Common myeloid progenitor, CD34-positive (primary cell): ENCODE measurements at regions not wholly inside any gene's neighbourhood (a gene's known extent, or its start where the extent isn't known, plus 50 kb on each side); places are given as distances from the start of the nearest gene placed in this dataset.

Experiments used
- CTCF ChIA-PET: fragments of 350-600 bp; sonication (Branson Sonifier 250); formaldehyde crosslinking; loops from one replicate; lab custom pipeline; 2021; ENCODE audit warnings: antibody characterized with exemption; lab: Charles Lee
- POLR2A ChIA-PET: fragments of 350-600 bp; sonication (Branson Sonifier 250); formaldehyde crosslinking; loops from one replicate; lab custom pipeline; 2021; ENCODE audit warnings: antibody characterized with exemption; lab: Charles Lee
- DNase-seq, 3 donors: peaks; one replicate each; pipeline versions ENCODE4 v3.0.0 to v3.0.0-alpha.2; 2013
- H3K27ac ChIP-seq, 2 experiments: 1 replicate in 1 of 2; 2 replicates in 1 of 2; pipeline ENCODE4 v1.7.0; 2013; ENCODE audit warnings: inconsistent platforms in 2 of 2, low read length in 2 of 2, mild to moderate bottlenecking in 2 of 2, low read depth in 1 of 2, moderate library complexity in 1 of 2; ENCODE audit not compliant: severe bottlenecking in 2 of 2, insufficient read depth in 1 of 2, poor library complexity in 1 of 2
- H3K27me3 ChIP-seq, 5 experiments: replicated peaks in 2 of 5; 1 replicate in 3 of 5; 2 replicates in 2 of 5; pipeline versions ENCODE4 v1.6.1 to v1.7.0; 2013; ENCODE audit warnings: low read length in 4 of 5, mild to moderate bottlenecking in 2 of 5, moderate library complexity in 2 of 5, inconsistent platforms in 1 of 5; ENCODE audit not compliant: insufficient read depth in 5 of 5, control insufficient read depth in 4 of 5
- H3K36me3 ChIP-seq, 4 experiments: 1 replicate in 2 of 4; 2 replicates in 2 of 4; pipeline versions ENCODE4 v1.6.1 to v1.7.0; 2013; ENCODE audit warnings: low read length in 3 of 4, control low read depth in 1 of 4, mild to moderate bottlenecking in 1 of 4; ENCODE audit not compliant: control insufficient read depth in 4 of 4, insufficient read depth in 4 of 4
- H3K4me1 ChIP-seq, 4 experiments: 1 replicate in 3 of 4; 2 replicates in 1 of 4; pipeline versions ENCODE4 v1.6.1 to v1.7.1; 2013; ENCODE audit warnings: low read length in 3 of 4, mild to moderate bottlenecking in 3 of 4, control low read depth in 1 of 4, inconsistent platforms in 1 of 4, moderate library complexity in 1 of 4; ENCODE audit not compliant: control insufficient read depth in 4 of 4, insufficient read depth in 4 of 4; ENCODE audit errors: control extremely low read depth in 1 of 4
- H3K4me3 ChIP-seq, 7 experiments: 1 replicate in 4 of 7; 2 replicates in 3 of 7; pipeline versions ENCODE4 v1.5.1 to v1.7.0; 2013; ENCODE audit warnings: mild to moderate bottlenecking in 7 of 7, low read length in 6 of 7, moderate library complexity in 6 of 7, inconsistent platforms in 2 of 7, low read depth in 2 of 7, control low read depth in 1 of 7; ENCODE audit not compliant: insufficient read depth in 4 of 7, control insufficient read depth in 1 of 7; ENCODE audit errors: extremely low read depth in 1 of 7
- H3K9me3 ChIP-seq, 5 experiments: 1 replicate in 4 of 5; 2 replicates in 1 of 5; pipeline versions ENCODE4 v1.6.1 to v1.7.1; 2013; ENCODE audit warnings: low read length in 4 of 5, mild to moderate bottlenecking in 2 of 5, inconsistent platforms in 1 of 5, low read depth in 1 of 5, moderate library complexity in 1 of 5; ENCODE audit not compliant: control insufficient read depth in 4 of 5, insufficient read depth in 2 of 5; ENCODE audit errors: control extremely low read depth in 1 of 5
- WGBS: methylation state at CpG from one replicate; pipeline ENCODE4 v1.1.5; 2013; ENCODE audit not compliant: insufficient coverage; 5-methylcytosine and 5-hydroxymethylcytosine counted together

GRCh38 chr2:136246086-136246669, 128.2 kb upstream of the CXCR4 start:
- CTCF ChIA-PET, result no interaction called here
- peaks cover 3 to 36% (median 21%) of the 10 kb centered on the region in 4 experiments for H3K4me1 ChIP-seq
- no peaks in the 10 kb centered on the region for H3K27me3 ChIP-seq
- no peak overlapping the region for H3K4me3 ChIP-seq
- H3K9me3 ChIP-seq, result no peaks in the 10 kb centered on the region
- 87% methylated on average over 7 of the region's 15 CpGs for WGBS
- POLR2A ChIA-PET, result no interaction called here
- no peaks in the 10 kb centered on the region for H3K36me3 ChIP-seq
- DNase-seq, result peak in 2 of 3 donors; percentile 40 to 59
- H3K27ac ChIP-seq, result no peak overlapping the region

- Histone ChIP-seq H3K27ac (no peak overlapping the region), H3K36me3 (no peaks in the 10 kb centered on the region), H3K27me3 (no peaks in the 10 kb centered on the region), H3K4me3 (no peak overlapping the region), H3K9me3 (no peaks in the 10 kb centered on the region), H3K4me1 (peaks cover 0 to 26% (median 14%) of the 10 kb centered on the region in 4 experiments)
- POLR2A ChIA-PET, result no interaction called here
- 96% methylated on average over 6 of the region's 8 CpGs for WGBS
- CTCF ChIA-PET, result interaction anchor here (0.8 kb wide), 1 partner anchor 9 kb away, joined by 5 read pairs; no protein-coding TSS in a partner anchor
- DNase-seq, result no peak
Observed at GRCh38 chr2:136245211-136245610, 127.3 kb upstream of the CXCR4 start.

- H3K27ac ChIP-seq, result no peak overlapping the region
- ChIA-PET POLR2A (no interaction called here), CTCF (interaction anchor here (0.8 to 0.9 kb wide), 2 partner anchors 9 to 140 kb away, joined by 3 to 5 read pairs; no protein-coding TSS in a partner anchor)
- DNase-seq, result no peak
- no peaks in the 10 kb centered on the region for H3K27me3 ChIP-seq
- H3K4me1 ChIP-seq, result peaks cover under 1 to 24% (median 13%) of the 10 kb centered on the region in 4 experiments
- no peaks in the 10 kb centered on the region for H3K9me3 ChIP-seq
- H3K4me3 ChIP-seq, result no peak overlapping the region
- WGBS, result 88% methylated on average over 1 of the region's 2 CpGs
- no peaks in the 10 kb centered on the region for H3K36me3 ChIP-seq
Observed at GRCh38 chr2:136244536-136244885, 126.6 kb upstream of the CXCR4 start.

- WGBS, result 94% methylated on average over 13 of the region's 16 CpGs
- no peak overlapping the region for H3K27ac ChIP-seq
Observed at GRCh38 chr2:136243638-136244535, 125.9 kb upstream of the CXCR4 start.

GRCh38 chr2:136242687-136243277, 124.8 kb upstream of the CXCR4 start:
- WGBS, result 71% methylated on average over 7 of the region's 10 CpGs
- no peak overlapping the region for H3K4me3 ChIP-seq
- ChIA-PET POLR2A (no interaction called here), CTCF (interaction anchor here (0.6 to 1.7 kb wide), 6 partner anchors 9 to 107 kb away, joined by 3 to 4 read pairs (median 3); no protein-coding TSS in a partner anchor)
- H3K27me3 ChIP-seq, result no peaks in the 10 kb centered on the region
- no peak overlapping the region for H3K27ac ChIP-seq
- DNase-seq, result peak in 2 of 3 donors; percentile 86 to 92
- no peaks in the 10 kb centered on the region for H3K9me3 ChIP-seq
- peaks cover 9 to 37% (median 26%) of the 10 kb centered on the region in 4 experiments for H3K4me1 ChIP-seq
- H3K36me3 ChIP-seq, result no peaks in the 10 kb centered on the region

More at GRCh38 chr2:136243638-136244535, 125.9 kb upstream of the CXCR4 start:
- Histone ChIP-seq H3K4me3 (no peak overlapping the region), H3K9me3 (no peaks in the 10 kb centered on the region), H3K27me3 (no peaks in the 10 kb centered on the region), H3K4me1 (peaks cover 5 to 28% (median 16%) of the 10 kb centered on the region in 4 experiments), H3K36me3 (no peaks in the 10 kb centered on the region)
- DNase-seq, result no peak
- ChIA-PET POLR2A (no interaction called here), CTCF (interaction anchor here (0.7 to 1.7 kb wide), 4 partner anchors 11 to 140 kb away, joined by 3 to 4 read pairs (median 3); no protein-coding TSS in a partner anchor)

- no peaks in the 10 kb centered on the region for H3K36me3 ChIP-seq
- H3K4me3 ChIP-seq, result no peak overlapping the region
- ChIA-PET CTCF (interaction anchor here (1.3 to 1.7 kb wide), 4 partner anchors 12 to 35 kb away, joined by 3 to 4 read pairs (median 4); no protein-coding TSS in a partner anchor), POLR2A (no interaction called here)
- no peaks in the 10 kb centered on the region for H3K9me3 ChIP-seq
- H3K27ac ChIP-seq, result no peak overlapping the region
- no peak for DNase-seq
- WGBS, result 97% methylated on average over 3 of the region's 4 CpGs
- H3K4me1 ChIP-seq, result peaks cover 15 to 40% (median 29%) of the 10 kb centered on the region in 4 experiments
- H3K27me3 ChIP-seq, result no peaks in the 10 kb centered on the region
Observed at GRCh38 chr2:136242100-136242499, 124.2 kb upstream of the CXCR4 start.
